RWPE2 (cell line): ENCODE measurements at regions not wholly inside any gene's neighbourhood (a gene's known extent, or its start where the extent isn't known, plus 50 kb on each side); places are given as distances from the start of the nearest gene placed in this dataset.

Experiments
- ATAC-seq: fragments of 200-7000 bp; cut with Tn5 transposase; 3 replicates; pipeline ENCODE4 v1.9.1; 2021; ENCODE audit warnings: low read depth
- DNase-seq: peaks from one replicate; pipeline ENCODE4 v3.0.0-alpha.2; 2020; ENCODE audit warnings: low spot score
- H3K27ac ChIP-seq: fragments of 450-650 bp; 2 replicates; pipeline ENCODE4 v1.5.1; 2017; ENCODE audit warnings: mild to moderate bottlenecking; ENCODE audit not compliant: poor library complexity, severe bottlenecking
- H3K27me3 ChIP-seq: fragments of 250-450 bp; sonication (Bioruptor Pico); 2 replicates; pipeline ENCODE4 v1.5.1; 2021; ENCODE audit warnings: mild to moderate bottlenecking, moderate library complexity; ENCODE audit not compliant: insufficient read depth, poor library complexity, severe bottlenecking
- H3K36me3 ChIP-seq: fragments of 250-450 bp; sonication (Bioruptor Pico); 2 replicates; pipeline ENCODE4 v1.5.1; 2020; ENCODE audit warnings: low read depth, mild to moderate bottlenecking, moderate library complexity
- H3K4me1 ChIP-seq: fragments of 250-450 bp; sonication (Bioruptor Pico); 2 replicates; pipeline ENCODE4 v1.5.1; 2021; ENCODE audit warnings: mild to moderate bottlenecking, moderate library complexity; ENCODE audit not compliant: insufficient read depth, poor library complexity, severe bottlenecking
- H3K4me3 ChIP-seq: fragments of 250-450 bp; sonication (Bioruptor Pico); 2 replicates; pipeline ENCODE4 v1.5.1; 2021; ENCODE audit warnings: mild to moderate bottlenecking, moderate library complexity; ENCODE audit not compliant: severe bottlenecking
- H3K9me3 ChIP-seq: fragments of 250-450 bp; sonication (Bioruptor Pico); 2 replicates; pipeline ENCODE4 v1.5.1; 2021; ENCODE audit warnings: mild to moderate bottlenecking, moderate library complexity; ENCODE audit not compliant: severe bottlenecking
- CTCF ChIP-seq: fragments of 450-650 bp; IDR thresholded peaks from one replicate; pipeline ENCODE4 v1.5.1; 2017; ENCODE audit warnings: mild to moderate bottlenecking, moderate library complexity; ENCODE audit not compliant: poor library complexity, severe bottlenecking

DNA sequence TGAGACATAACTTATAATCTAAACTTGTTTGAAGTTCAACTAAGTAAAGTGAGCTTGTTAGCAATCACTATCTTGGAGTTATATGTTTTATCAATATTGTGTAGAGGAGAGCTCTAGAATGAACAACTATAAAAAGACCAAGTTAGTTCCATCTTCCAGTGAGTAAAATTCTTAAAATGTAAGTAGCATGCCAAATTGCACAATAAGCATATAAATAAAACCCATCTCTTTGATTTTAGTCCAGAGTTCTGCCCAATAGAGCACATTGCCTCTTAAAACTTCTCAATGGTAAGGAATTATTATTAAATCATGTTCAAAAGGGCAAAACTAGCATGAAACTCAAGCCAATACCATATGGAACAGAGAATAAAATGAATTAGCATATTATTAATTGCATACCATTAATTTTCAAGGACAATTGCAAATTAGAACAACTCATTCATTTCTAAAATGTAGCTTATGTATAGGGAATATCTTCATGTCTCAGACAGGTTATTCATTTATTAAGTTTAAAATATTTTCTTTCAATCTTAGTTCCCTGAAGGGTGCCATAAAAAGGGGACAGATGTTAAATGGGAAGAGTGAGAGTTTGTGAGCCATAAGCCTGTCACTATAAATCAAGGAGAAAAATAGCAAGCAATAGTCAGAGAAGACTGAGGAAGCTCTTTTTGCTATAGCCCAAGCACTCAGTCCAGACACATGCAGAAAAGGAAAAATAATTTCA is 507.6 kb downstream of the CENPC start:
- Histone ChIP-seq H3K27me3 (no peaks in the 10 kb centered on the region), H3K4me1 (no peaks in the 10 kb centered on the region), H3K9me3 (no peaks in the 10 kb centered on the region), H3K27ac (no peak overlapping the region), H3K36me3 (no peaks in the 10 kb centered on the region), H3K4me3 (no peak overlapping the region)
- ATAC-seq (no peak), DNase-seq (no peak)
- no peak for TF ChIP-seq CTCF

- Histone ChIP-seq H3K27ac (no peak overlapping the region), H3K4me3 (no peak overlapping the region), H3K36me3 (no peaks in the 10 kb centered on the region), H3K4me1 (no peaks in the 10 kb centered on the region), H3K27me3 (no peaks in the 10 kb centered on the region), H3K9me3 (no peaks in the 10 kb centered on the region)
- no peak for DNase-seq
- ATAC-seq, result no peak
- no peak for TF ChIP-seq CTCF
These were observed 508.5 kb downstream of the CENPC start for GRCh38 chr4:67036791-67037190.

DNA sequence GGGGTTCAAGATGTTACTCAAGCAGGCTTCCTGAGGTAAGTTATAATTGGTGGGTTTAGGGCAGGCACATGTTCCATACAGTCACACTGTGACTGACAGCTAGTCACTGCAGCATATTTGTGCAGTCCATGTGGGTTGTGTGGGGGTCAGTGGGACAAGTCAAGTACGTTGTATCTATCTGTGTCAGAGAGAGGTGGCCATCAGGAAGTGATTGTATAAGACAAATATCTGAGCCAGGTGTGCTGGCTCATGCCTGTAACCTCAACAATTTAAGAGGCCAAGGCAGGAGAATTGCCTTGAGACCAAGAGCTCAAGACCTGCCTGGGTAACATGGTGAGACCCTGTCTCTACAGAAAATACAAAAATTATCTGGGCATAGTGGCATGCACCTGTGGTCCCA is 509.3 kb downstream of the CENPC start:
- no peak for ATAC-seq
- DNase-seq, result no peak
- TF ChIP-seq CTCF, result no peak

GRCh38 chr4:67035501-67035900 is 509.8 kb downstream of the CENPC start:
- Histone ChIP-seq H3K36me3 (no peaks in the 10 kb centered on the region), H3K27me3 (no peaks in the 10 kb centered on the region), H3K9me3 (no peaks in the 10 kb centered on the region), H3K4me1 (peaks cover 8% of the 10 kb centered on the region), H3K27ac (no peak overlapping the region), H3K4me3 (no peak overlapping the region)
- peak; percentile 81 for ATAC-seq
- TF ChIP-seq CTCF, result peak; percentile 6
- DNase-seq, result no peak

More for the DNA sequence above, 509.3 kb downstream of the CENPC start:
- Histone ChIP-seq H3K4me3 (no peak overlapping the region), H3K9me3 (no peaks in the 10 kb centered on the region), H3K36me3 (no peaks in the 10 kb centered on the region), H3K4me1 (peaks cover 3% of the 10 kb centered on the region), H3K27me3 (no peaks in the 10 kb centered on the region), H3K27ac (no peak overlapping the region)

DNA sequence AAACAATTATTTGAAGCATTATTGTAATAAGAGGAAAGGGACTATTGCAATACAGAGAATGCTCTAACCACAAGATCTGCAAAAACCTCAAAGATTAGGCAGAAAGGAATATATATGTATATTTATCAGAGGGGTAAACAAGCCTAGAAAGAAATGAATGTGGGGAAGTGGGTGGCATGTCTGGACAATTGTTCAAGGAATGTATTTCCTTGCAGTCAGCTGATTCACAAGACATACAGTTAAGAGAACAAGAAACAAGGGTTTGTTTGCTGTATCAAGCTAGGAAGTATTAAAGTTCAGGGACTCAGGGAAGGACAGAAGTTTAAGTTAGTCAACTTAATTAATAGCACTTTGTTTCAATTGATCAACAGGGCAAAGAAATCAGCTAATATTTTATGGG is 514.7 kb downstream of the CENPC start:
- ATAC-seq (peak; percentile 81), DNase-seq (no peak)
- TF ChIP-seq CTCF, result no peak
- Histone ChIP-seq H3K9me3 (no peaks in the 10 kb centered on the region), H3K27ac (peak overlapping the region; percentile 51), H3K4me1 (peaks cover 14% of the 10 kb centered on the region), H3K4me3 (no peak overlapping the region), H3K36me3 (no peaks in the 10 kb centered on the region), H3K27me3 (no peaks in the 10 kb centered on the region)
